GM13976 (cell line): ENCODE measurements at regions not wholly inside any gene's neighbourhood (a gene's known extent, or its start where the extent isn't known, plus 50 kb on each side); places are given as distances from the start of the nearest gene placed in this dataset.

Experiments
- DNase-seq: peaks from one replicate; pipeline ENCODE4 v3.0.0; 2012; ENCODE audit warnings: low spot score
- in situ Hi-C: fragments of 300-500 bp; cut with MboI; formaldehyde crosslinking; loops from one replicate; pipeline ENCODE4 v1.12.0; 2022; ENCODE audit warnings: low sequenced_read_pairs, mixed read lengths, inconsistent platforms; ENCODE audit not compliant: unreplicated experiment
- TF ChIP-seq, protein P1 (sequence below): IDR thresholded peaks from 2 replicates; pipeline ENCODE4 v1.5.1; 2012; ENCODE audit warnings: borderline replicate concordance, mild to moderate bottlenecking; ENCODE audit not compliant: insufficient read depth; ENCODE audit errors: extremely low read depth, missing control alignments, control extremely low read depth

DNA sequence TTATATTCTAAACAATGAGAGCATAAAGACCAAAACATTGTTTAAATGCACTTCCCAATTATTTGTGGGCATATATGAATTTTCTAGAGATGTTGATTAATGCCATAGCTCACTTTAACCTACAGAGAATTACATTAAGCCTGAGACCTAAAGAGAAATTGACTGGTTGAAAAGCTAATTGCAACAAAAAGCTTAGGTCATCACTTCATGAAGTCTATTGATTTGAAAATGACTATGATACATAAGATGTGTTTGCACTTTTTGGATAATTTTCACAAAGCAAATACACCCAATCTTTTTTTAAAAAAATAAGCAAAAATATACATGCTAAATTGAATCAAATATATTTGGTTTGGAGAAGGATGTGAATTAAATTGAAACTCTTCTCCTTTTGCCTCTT lies 532.8 kb upstream of the GOLIM4 start:
- TF ChIP-seq, protein P1, sequence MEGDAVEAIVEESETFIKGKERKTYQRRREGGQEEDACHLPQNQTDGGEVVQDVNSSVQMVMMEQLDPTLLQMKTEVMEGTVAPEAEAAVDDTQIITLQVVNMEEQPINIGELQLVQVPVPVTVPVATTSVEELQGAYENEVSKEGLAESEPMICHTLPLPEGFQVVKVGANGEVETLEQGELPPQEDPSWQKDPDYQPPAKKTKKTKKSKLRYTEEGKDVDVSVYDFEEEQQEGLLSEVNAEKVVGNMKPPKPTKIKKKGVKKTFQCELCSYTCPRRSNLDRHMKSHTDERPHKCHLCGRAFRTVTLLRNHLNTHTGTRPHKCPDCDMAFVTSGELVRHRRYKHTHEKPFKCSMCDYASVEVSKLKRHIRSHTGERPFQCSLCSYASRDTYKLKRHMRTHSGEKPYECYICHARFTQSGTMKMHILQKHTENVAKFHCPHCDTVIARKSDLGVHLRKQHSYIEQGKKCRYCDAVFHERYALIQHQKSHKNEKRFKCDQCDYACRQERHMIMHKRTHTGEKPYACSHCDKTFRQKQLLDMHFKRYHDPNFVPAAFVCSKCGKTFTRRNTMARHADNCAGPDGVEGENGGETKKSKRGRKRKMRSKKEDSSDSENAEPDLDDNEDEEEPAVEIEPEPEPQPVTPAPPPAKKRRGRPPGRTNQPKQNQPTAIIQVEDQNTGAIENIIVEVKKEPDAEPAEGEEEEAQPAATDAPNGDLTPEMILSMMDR = no peak
- in situ Hi-C loops = no loop called here
- DNase-seq = no peak

DNA sequence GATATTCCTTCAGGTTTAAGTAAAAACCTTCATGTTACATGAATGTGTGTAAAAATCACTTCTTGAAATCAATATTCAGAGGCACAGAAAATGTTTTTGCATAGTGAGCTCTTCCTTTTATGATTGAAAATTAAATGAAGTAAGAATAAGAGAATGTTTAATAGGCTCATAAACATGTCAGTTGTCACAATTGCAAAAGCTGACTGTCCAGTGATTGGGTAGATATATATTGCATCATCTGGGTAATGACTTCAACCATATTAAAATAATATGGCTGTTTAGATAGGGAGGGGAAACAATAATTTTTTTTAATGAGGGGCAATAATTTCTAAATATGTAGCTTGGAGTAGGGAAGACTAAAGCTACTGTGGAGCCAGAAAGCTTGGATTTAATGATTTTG lies 529.8 kb upstream of the GOLIM4 start:
- in situ Hi-C loops = no loop called here
- DNase-seq = no peak
- TF ChIP-seq, protein P1 = no peak

DNA sequence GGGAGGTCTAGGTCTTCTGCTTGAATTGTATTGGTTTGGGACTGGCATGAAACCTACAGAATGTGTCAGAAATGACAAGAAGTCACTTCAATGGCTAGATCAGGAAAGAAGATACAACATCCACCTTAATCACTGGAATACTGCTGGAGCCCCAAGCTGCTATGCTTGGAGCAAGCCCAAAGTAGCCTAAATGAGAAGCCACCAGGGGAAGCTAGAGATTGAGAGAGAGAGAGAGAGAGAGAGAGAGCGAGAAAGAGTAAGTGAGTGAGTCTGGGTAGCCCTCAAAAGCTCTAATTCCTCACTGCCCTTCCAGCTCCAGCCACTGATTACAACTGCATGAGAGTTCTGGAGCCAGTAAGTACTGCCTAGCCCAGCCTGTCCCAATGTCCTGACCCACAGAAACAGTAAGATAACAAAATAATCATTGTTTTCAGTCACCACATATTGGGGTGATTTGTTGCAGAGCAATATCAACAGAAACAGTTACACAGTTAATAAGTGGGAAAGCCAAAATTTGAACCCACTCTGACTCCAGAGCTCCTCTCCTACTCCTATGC lies 529.2 kb upstream of the GOLIM4 start:
- DNase-seq = no peak
- TF ChIP-seq, protein P1 = no peak
- in situ Hi-C loops = no loop called here

DNA sequence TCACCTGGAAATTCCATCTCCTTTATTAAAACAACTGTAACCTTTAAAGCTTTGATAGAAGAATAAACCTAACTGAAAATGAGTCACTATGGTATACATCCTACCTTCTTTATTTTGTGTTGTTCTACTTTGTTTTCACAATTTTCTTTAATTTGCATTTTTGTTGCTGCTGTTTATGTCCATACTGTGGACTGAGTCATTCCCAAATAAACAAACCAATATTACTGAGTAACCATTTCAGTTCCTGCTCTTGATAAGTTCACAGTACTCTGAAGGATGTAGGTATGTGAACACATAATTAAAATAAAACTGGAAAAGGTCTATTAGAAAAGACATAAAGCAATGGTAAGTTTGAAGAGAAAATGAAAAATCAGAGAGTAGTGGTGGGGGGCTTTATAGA lies 528.5 kb upstream of the GOLIM4 start:
- TF ChIP-seq, protein P1 = no peak
- in situ Hi-C loops = no loop called here
- no peak for DNase-seq

DNA sequence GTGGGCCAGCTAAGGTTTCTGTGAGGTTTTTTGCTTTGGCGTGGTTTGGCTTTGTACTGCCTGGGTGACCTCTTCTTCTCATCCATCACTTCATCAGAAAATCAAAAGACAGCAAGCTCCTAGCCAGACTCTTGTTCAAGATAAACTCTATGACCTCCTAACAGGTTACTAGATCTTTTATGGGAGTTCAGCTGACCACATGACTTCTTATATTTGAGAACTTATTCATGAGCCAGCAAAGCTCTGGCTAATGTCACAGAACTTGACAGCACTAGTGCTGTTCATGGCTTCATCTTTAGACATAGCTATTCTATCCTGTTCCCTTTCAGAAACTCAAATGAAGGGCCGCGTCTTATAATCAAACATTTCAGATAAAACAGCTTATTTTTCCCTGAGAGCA lies 527.1 kb upstream of the GOLIM4 start:
- TF ChIP-seq, protein P1 = no peak
- in situ Hi-C loops = no loop called here
- no peak for DNase-seq

DNA sequence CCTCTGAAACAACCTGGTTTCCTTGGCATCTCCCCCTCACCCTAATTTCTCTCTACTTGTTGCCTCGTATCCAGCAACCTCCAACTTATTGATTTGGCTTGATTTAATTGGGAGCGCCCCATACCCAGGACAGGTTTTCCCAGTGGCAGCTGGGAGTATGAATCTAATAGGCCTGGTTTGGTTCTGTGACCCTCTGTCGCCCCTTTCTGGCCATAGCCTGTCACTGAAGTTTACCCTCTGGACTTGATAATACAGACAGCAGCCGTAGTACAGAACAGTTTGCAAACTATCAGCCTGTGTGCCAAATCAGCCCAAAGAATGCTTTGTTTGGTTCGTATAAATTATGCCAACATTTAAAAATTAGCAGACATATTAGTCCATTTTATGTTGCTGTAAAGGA lies 525.1 kb upstream of the GOLIM4 start:
- in situ Hi-C loops = no loop called here
- DNase-seq = no peak
- TF ChIP-seq, protein P1 = peak; percentile 45
